Tibial nerve (tissue), 4 donors: ENCODE measurements at regions not wholly inside any gene's neighbourhood (a gene's known extent, or its start where the extent isn't known, plus 50 kb on each side); places are given as distances from the start of the nearest gene placed in this dataset.

Source experiments
- EP300 ChIP-seq, 2 donors: sonication (generic); formaldehyde crosslinking; IDR thresholded peaks; one replicate each; pipeline ENCODE4 v1.6.1; 2017; ENCODE audit warnings: antibody characterized with exemption in 2 of 2, mild to moderate bottlenecking in 1 of 2
- POLR2A ChIP-seq, 2 donors: fragments of 450-650 bp; IDR thresholded peaks; one replicate each; pipeline ENCODE4 v1.6.1; 2017; ENCODE audit warnings: antibody characterized with exemption in 2 of 2, mild to moderate bottlenecking in 2 of 2, moderate library complexity in 2 of 2
- TF ChIP-seq, protein P1 (sequence below), 5 experiments: fragments of 200-600 bp in 3 of 5; fragments of 450-650 bp in 2 of 5; sonication (generic) in 3 of 5; IDR thresholded peaks; one replicate each; pipeline ENCODE4 v1.5.1; 2016 to 2019; ENCODE audit warnings: antibody characterized with exemption in 5 of 5, mild to moderate bottlenecking in 3 of 5, moderate library complexity in 2 of 5

GRCh38 chr5:56507351-56507930 is 274.3 kb upstream of the ANKRD55 start:
- no peak for TF ChIP-seq POLR2A (IDR thresholded peaks at IDR 0.05)
- TF ChIP-seq, protein P1, sequence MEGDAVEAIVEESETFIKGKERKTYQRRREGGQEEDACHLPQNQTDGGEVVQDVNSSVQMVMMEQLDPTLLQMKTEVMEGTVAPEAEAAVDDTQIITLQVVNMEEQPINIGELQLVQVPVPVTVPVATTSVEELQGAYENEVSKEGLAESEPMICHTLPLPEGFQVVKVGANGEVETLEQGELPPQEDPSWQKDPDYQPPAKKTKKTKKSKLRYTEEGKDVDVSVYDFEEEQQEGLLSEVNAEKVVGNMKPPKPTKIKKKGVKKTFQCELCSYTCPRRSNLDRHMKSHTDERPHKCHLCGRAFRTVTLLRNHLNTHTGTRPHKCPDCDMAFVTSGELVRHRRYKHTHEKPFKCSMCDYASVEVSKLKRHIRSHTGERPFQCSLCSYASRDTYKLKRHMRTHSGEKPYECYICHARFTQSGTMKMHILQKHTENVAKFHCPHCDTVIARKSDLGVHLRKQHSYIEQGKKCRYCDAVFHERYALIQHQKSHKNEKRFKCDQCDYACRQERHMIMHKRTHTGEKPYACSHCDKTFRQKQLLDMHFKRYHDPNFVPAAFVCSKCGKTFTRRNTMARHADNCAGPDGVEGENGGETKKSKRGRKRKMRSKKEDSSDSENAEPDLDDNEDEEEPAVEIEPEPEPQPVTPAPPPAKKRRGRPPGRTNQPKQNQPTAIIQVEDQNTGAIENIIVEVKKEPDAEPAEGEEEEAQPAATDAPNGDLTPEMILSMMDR (IDR thresholded peaks at IDR 0.05) = no peak
- no peak for TF ChIP-seq EP300 (IDR thresholded peaks at IDR 0.05)
